ENCODE measurements at regions not wholly inside any gene's neighbourhood (a gene's known extent, or its start where the extent isn't known, plus 50 kb on each side); places are given as distances from the start of the nearest gene placed in this dataset.

DNA sequence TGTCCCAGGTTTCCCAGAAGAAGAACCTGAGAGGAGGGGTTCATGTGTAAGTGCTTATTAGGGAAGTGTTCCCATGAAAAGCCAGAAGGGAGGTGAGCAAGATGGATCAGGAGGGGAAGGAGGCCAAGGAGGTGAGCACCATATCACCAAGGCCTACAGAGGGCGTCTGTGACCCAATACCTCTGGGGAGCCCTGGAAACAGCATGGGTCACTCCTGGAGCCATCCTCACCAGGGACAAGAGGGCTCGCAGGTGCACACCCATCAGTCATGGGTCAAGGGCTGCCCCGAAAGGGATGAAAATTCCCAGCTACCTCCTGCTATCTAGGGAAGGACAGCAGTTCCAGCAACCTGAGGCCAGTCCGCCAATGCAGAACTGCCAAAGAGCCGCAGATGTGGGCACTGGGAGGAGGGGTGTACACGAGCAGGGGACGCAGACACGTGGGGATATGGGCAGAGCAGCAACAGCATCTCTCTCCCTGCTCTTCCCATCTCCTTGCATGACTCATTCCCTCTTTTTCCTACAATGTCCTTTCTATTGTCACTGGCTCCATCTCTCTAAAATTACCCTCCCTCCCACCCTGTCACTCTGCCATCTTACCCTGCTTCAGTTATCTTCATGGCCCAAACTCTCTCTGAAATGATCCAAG, 167.6 kb upstream of the FSTL4 start:
- TF ChIP-seq, protein P1, sequence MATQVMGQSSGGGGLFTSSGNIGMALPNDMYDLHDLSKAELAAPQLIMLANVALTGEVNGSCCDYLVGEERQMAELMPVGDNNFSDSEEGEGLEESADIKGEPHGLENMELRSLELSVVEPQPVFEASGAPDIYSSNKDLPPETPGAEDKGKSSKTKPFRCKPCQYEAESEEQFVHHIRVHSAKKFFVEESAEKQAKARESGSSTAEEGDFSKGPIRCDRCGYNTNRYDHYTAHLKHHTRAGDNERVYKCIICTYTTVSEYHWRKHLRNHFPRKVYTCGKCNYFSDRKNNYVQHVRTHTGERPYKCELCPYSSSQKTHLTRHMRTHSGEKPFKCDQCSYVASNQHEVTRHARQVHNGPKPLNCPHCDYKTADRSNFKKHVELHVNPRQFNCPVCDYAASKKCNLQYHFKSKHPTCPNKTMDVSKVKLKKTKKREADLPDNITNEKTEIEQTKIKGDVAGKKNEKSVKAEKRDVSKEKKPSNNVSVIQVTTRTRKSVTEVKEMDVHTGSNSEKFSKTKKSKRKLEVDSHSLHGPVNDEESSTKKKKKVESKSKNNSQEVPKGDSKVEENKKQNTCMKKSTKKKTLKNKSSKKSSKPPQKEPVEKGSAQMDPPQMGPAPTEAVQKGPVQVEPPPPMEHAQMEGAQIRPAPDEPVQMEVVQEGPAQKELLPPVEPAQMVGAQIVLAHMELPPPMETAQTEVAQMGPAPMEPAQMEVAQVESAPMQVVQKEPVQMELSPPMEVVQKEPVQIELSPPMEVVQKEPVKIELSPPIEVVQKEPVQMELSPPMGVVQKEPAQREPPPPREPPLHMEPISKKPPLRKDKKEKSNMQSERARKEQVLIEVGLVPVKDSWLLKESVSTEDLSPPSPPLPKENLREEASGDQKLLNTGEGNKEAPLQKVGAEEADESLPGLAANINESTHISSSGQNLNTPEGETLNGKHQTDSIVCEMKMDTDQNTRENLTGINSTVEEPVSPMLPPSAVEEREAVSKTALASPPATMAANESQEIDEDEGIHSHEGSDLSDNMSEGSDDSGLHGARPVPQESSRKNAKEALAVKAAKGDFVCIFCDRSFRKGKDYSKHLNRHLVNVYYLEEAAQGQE (IDR thresholded peaks at IDR 0.05; ENCODE audit: borderline replicate concordance) = no peak
- TF ChIP-seq, protein P2, sequence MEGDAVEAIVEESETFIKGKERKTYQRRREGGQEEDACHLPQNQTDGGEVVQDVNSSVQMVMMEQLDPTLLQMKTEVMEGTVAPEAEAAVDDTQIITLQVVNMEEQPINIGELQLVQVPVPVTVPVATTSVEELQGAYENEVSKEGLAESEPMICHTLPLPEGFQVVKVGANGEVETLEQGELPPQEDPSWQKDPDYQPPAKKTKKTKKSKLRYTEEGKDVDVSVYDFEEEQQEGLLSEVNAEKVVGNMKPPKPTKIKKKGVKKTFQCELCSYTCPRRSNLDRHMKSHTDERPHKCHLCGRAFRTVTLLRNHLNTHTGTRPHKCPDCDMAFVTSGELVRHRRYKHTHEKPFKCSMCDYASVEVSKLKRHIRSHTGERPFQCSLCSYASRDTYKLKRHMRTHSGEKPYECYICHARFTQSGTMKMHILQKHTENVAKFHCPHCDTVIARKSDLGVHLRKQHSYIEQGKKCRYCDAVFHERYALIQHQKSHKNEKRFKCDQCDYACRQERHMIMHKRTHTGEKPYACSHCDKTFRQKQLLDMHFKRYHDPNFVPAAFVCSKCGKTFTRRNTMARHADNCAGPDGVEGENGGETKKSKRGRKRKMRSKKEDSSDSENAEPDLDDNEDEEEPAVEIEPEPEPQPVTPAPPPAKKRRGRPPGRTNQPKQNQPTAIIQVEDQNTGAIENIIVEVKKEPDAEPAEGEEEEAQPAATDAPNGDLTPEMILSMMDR (IDR thresholded peaks at IDR 0.05; ENCODE audit: poor library complexity, severe bottlenecking) = no peak
- TF ChIP-seq EZH2 (IDR thresholded peaks at IDR 0.05; ENCODE audit: borderline replicate concordance, insufficient read depth, low read length, poor library complexity, severe bottlenecking) (no peak), EP300 (conservative IDR thresholded peaks at IDR 0.05; ENCODE audit: poor library complexity, severe bottlenecking) (no peak), POLR2AphosphoS5 (IDR thresholded peaks at IDR 0.05) (no peak)

All from neural cell (in vitro differentiated cells).